ENCODE measurements at regions not wholly inside any gene's neighbourhood (a gene's known extent, or its start where the extent isn't known, plus 50 kb on each side); places are given as distances from the start of the nearest gene placed in this dataset.

DNA sequence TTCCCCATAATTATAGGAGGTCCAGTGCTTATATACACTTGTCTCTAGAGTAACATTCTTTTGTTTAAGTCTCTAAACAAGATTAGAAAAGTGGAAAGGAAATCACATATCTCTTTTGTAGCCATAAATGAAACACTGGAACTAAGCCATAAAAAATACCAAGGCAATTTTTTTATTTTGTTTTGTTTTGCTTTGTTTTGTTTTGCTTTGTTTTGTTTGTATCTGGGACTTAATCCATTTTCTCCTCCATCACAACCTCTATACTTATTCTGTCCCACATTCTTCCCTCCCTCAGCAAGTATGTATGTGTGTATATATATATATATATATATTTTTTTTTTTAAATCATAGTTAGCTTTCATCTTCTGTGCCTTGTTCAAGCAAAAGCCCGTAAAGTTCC is 436.6 kb upstream of the MPDZ start:
- TF ChIP-seq CTCF (IDR thresholded peaks at IDR 0.05) (no peak), POLR2AphosphoS5 (IDR thresholded peaks at IDR 0.05) (no peak), POLR2A (IDR thresholded peaks at IDR 0.05) (no peak), EP300 (IDR thresholded peaks at IDR 0.05) (no peak)

Data from stomach (tissue), 4 donors.